22Rv1 (cell line): ENCODE measurements at regions not wholly inside any gene's neighbourhood (a gene's known extent, or its start where the extent isn't known, plus 50 kb on each side); places are given as distances from the start of the nearest gene placed in this dataset.

Experiments
- CTCF ChIP-seq: fragments of 450-650 bp; IDR thresholded peaks from 2 replicates; pipeline ENCODE4 v1.5.1; 2017; ENCODE audit warnings: mild to moderate bottlenecking
- ZFX ChIP-seq: fragments of 450-650 bp; IDR thresholded peaks from 2 replicates; pipeline ENCODE4 v1.6.1; 2017; ENCODE audit warnings: antibody characterized with exemption, borderline replicate concordance

- TF ChIP-seq CTCF (no peak), ZFX (no peak)
These were observed 1957.1 kb upstream of the ADGRL3 start for GRCh38 chr4:59243038-59243437.
